Osteoblast (primary cell): ENCODE measurements at regions not wholly inside any gene's neighbourhood (a gene's known extent, or its start where the extent isn't known, plus 50 kb on each side); places are given as distances from the start of the nearest gene placed in this dataset.
"Not testable (repeated sequence)": the region's sequence is repeated elsewhere in the genome, so short reads cannot be mapped to it uniquely, and the experiment has no call there.

Experiments
- DNase-seq: peaks from one replicate; pipeline ENCODE4 v3.0.0; 2011; ENCODE audit warnings: low spot score, mixed read lengths; ENCODE audit not compliant: insufficient read length; ENCODE audit errors: missing footprints
- H2AFZ ChIP-seq: 2 replicates; pipeline ENCODE4 v1.6.0; 2011; ENCODE audit warnings: mild to moderate bottlenecking, low read length
- H3K27ac ChIP-seq: 2 replicates; pipeline ENCODE4 v1.5.1; 2011; ENCODE audit warnings: mild to moderate bottlenecking, low read depth, low read length, moderate library complexity
- H3K27me3 ChIP-seq: 2 replicates; pipeline ENCODE4 v1.6.0; 2012; ENCODE audit warnings: mild to moderate bottlenecking, control low read depth, inconsistent platforms, low read length, moderate library complexity; ENCODE audit not compliant: insufficient read depth
- H3K36me3 ChIP-seq: 2 replicates; pipeline ENCODE4 v1.5.1; 2011; ENCODE audit warnings: mild to moderate bottlenecking, low read length, control low read depth, moderate library complexity; ENCODE audit not compliant: insufficient read depth
- H3K4me1 ChIP-seq: 2 replicates; pipeline ENCODE4 v1.5.1; 2011; ENCODE audit warnings: mild to moderate bottlenecking, low read length, control low read depth, moderate library complexity; ENCODE audit not compliant: insufficient read depth
- H3K4me2 ChIP-seq: 2 replicates; pipeline ENCODE4 v1.6.0; 2011; ENCODE audit warnings: mild to moderate bottlenecking, low read length; ENCODE audit not compliant: insufficient read depth
- H3K4me3 ChIP-seq: fragments of 200-600 bp; sonication (generic); 3 replicates; pipeline ENCODE4 v1.5.1; 2012; ENCODE audit warnings: mild to moderate bottlenecking, low read length, inconsistent platforms; ENCODE audit not compliant: insufficient read depth
- H3K79me2 ChIP-seq: 2 replicates; pipeline ENCODE4 v1.6.0; 2012; ENCODE audit warnings: mild to moderate bottlenecking, low read length, control low read depth, inconsistent platforms; ENCODE audit not compliant: insufficient read depth
- H3K9me3 ChIP-seq: 2 replicates; pipeline ENCODE4 v1.5.1; 2011; ENCODE audit warnings: low read depth, low read length, control low read depth
- H4K20me1 ChIP-seq: 2 replicates; pipeline ENCODE4 v1.6.0; 2012; ENCODE audit warnings: mild to moderate bottlenecking, low read length, control low read depth; ENCODE audit not compliant: insufficient read depth
- TF ChIP-seq, protein P1 (sequence below): IDR thresholded peaks from 2 replicates; pipeline ENCODE4 v1.5.1; 2011; ENCODE audit warnings: mild to moderate bottlenecking, low read depth, low read length, moderate library complexity; ENCODE audit errors: extremely low read depth

GRCh38 chr11:128039140-128040021 lies 548.0 kb downstream of the ETS1 start:
- Histone ChIP-seq H3K79me2 (no peaks in the 10 kb centered on the region), H3K27me3 (no peaks in the 10 kb centered on the region), H3K4me3 (peak overlapping the region; percentile 23), H2AFZ (peak overlapping the region; percentile 32), H3K9me3 (no peaks in the 10 kb centered on the region), H3K4me2 (peak overlapping the region; percentile 72), H3K27ac (peak overlapping the region; percentile 85), H4K20me1 (no peaks in the 10 kb centered on the region), H3K36me3 (no peaks in the 10 kb centered on the region), H3K4me1 (peaks cover 50% of the 10 kb centered on the region)
- TF ChIP-seq, protein P1, sequence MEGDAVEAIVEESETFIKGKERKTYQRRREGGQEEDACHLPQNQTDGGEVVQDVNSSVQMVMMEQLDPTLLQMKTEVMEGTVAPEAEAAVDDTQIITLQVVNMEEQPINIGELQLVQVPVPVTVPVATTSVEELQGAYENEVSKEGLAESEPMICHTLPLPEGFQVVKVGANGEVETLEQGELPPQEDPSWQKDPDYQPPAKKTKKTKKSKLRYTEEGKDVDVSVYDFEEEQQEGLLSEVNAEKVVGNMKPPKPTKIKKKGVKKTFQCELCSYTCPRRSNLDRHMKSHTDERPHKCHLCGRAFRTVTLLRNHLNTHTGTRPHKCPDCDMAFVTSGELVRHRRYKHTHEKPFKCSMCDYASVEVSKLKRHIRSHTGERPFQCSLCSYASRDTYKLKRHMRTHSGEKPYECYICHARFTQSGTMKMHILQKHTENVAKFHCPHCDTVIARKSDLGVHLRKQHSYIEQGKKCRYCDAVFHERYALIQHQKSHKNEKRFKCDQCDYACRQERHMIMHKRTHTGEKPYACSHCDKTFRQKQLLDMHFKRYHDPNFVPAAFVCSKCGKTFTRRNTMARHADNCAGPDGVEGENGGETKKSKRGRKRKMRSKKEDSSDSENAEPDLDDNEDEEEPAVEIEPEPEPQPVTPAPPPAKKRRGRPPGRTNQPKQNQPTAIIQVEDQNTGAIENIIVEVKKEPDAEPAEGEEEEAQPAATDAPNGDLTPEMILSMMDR: peak; percentile 13
- DNase-seq: peak; percentile 86

DNA sequence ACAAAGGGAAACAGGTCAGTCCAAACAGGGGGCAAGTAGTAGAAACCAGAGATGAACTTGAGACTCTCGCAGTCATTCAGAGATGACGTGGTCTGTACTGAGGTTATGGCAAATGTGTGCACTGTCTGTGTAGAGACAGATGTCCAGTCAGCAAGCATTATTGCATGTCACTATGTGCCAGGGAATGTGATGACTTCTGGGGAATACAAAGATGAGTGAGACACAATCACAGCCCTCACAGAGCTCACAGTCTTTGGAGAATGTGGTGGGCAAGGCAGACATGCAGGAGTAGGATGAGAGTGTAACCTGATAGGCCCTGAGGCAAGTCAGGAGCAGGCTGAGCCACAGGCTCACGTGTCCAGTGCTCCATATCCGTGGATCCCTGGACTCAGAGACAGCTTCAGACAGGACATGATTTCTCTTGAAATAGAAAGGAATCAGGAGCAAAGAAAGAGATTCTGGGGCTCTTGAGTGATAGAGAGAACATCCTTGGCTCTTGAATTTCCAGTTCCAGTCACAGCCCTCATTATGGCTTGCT lies 550.7 kb downstream of the ETS1 start:
- Histone ChIP-seq H3K4me3 (no peak overlapping the region), H3K79me2 (no peaks in the 10 kb centered on the region), H3K36me3 (no peaks in the 10 kb centered on the region), H2AFZ (peak overlapping the region; percentile 75), H4K20me1 (no peaks in the 10 kb centered on the region), H3K4me2 (no peak overlapping the region), H3K27ac (peak overlapping the region; percentile 52), H3K27me3 (no peaks in the 10 kb centered on the region), H3K4me1 (peaks cover 46% of the 10 kb centered on the region), H3K9me3 (no peaks in the 10 kb centered on the region)
- TF ChIP-seq, protein P1: no peak
- DNase-seq: no peak

DNA sequence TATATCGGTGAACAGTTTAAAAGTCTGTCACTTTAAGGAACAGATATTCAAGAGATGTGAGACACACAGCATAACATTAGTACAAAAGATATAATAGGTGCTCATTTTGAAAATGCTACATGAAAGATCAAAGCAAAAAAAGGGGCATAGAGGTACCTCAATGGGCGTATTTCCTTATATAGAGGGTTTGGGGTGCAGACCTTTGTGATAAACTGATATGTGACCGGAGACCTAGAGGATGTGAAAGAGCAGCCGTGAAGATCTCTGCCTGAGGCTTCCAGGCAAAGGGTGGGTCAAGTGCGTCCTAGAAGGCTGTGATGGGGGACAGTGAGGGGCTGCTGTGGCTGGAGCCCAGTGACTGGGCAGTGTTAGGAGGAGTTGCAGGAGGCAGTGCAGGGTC lies 551.4 kb downstream of the ETS1 start:
- H3K4me3 ChIP-seq: no peak overlapping the region
- DNase-seq: no peak
- H3K27me3 ChIP-seq: no peaks in the 10 kb centered on the region
- TF ChIP-seq, protein P1: no peak
- H3K27ac ChIP-seq: no peak overlapping the region
- H2AFZ ChIP-seq: no peak overlapping the region
- no peak overlapping the region for H3K4me2 ChIP-seq
- no peaks in the 10 kb centered on the region for H3K36me3 ChIP-seq
- H3K79me2 ChIP-seq: no peaks in the 10 kb centered on the region
- no peaks in the 10 kb centered on the region for H3K9me3 ChIP-seq
- peaks cover 48% of the 10 kb centered on the region for H3K4me1 ChIP-seq
- H4K20me1 ChIP-seq: no peaks in the 10 kb centered on the region

- H3K4me2 ChIP-seq: peak overlapping the region; percentile 10
- not testable (repeated sequence) for H2AFZ ChIP-seq
Observed at GRCh38 chr11:128031538-128032134, 555.7 kb downstream of the ETS1 start.

More at GRCh38 chr11:128031538-128032134, 555.7 kb downstream of the ETS1 start:
- not testable (repeated sequence) for H3K36me3 ChIP-seq, H4K20me1 ChIP-seq, H3K27me3 ChIP-seq, H3K27ac ChIP-seq, H3K9me3 ChIP-seq, H3K4me3 ChIP-seq, H3K79me2 ChIP-seq
- peaks cover 22% of the 10 kb centered on the region for H3K4me1 ChIP-seq
- TF ChIP-seq, protein P1: peak; percentile 81
- DNase-seq: peak; percentile 49
